Astrocyte (in vitro differentiated cells and primary cell): ENCODE measurements at regions not wholly inside any gene's neighbourhood (a gene's known extent, or its start where the extent isn't known, plus 50 kb on each side); places are given as distances from the start of the nearest gene placed in this dataset.

Experiments used
- DNase-seq: peaks from one replicate; pipeline ENCODE4 v3.0.0-alpha.2; 2010; ENCODE audit warnings: low read depth
- FAIRE-seq: peaks from 2 replicates; lab custom pipeline; 2011; peaks lifted over from hg19 to GRCh38; lab: Jason Lieb, UNC
- H2AFZ ChIP-seq: 2 replicates; pipeline ENCODE4 v1.6.0; 2012; ENCODE audit warnings: low read depth, low read length, inconsistent platforms
- H3K27ac ChIP-seq: 2 replicates; pipeline ENCODE4 v1.5.1; 2011; ENCODE audit warnings: low read depth, low read length, inconsistent platforms
- H3K27me3 ChIP-seq: 2 replicates; pipeline ENCODE4 v1.6.0; 2011; ENCODE audit warnings: low read length, inconsistent platforms; ENCODE audit not compliant: insufficient read depth
- H3K36me3 ChIP-seq: 2 replicates; pipeline ENCODE4 v1.5.1; 2011; ENCODE audit warnings: low read length, inconsistent platforms; ENCODE audit not compliant: insufficient read depth
- H3K4me1 ChIP-seq: 2 replicates; pipeline ENCODE4 v1.5.1; 2011; ENCODE audit warnings: low read length, inconsistent platforms; ENCODE audit not compliant: insufficient read depth
- H3K4me2 ChIP-seq: 2 replicates; pipeline ENCODE4 v1.6.0; 2012; ENCODE audit warnings: low read length, inconsistent platforms
- H3K4me3 ChIP-seq: 2 replicates; pipeline ENCODE4 v1.5.1; 2011; ENCODE audit warnings: low read depth, mild to moderate bottlenecking, low read length, inconsistent platforms; ENCODE audit not compliant: insufficient read depth
- H3K79me2 ChIP-seq: 2 replicates; pipeline ENCODE4 v1.6.0; 2012; ENCODE audit warnings: mild to moderate bottlenecking, low read length, inconsistent platforms; ENCODE audit not compliant: insufficient read depth
- H3K9ac ChIP-seq: 2 replicates; pipeline ENCODE4 v1.6.0; 2012; ENCODE audit warnings: mild to moderate bottlenecking, low read length, inconsistent platforms
- H3K9me3 ChIP-seq: 2 replicates; pipeline ENCODE4 v1.5.1; 2012; ENCODE audit warnings: low read depth, mild to moderate bottlenecking, low read length, inconsistent platforms; ENCODE audit not compliant: insufficient read depth
- H4K20me1 ChIP-seq: 2 replicates; pipeline ENCODE4 v1.6.0; 2012; ENCODE audit warnings: low read length, inconsistent platforms; ENCODE audit not compliant: insufficient read depth
- H3K27ac Mint-ChIP-seq: one replicate; pipeline ENCODE4 v1.8.0; 2021; ENCODE audit warnings: mild to moderate bottlenecking, mixed read lengths; ENCODE audit not compliant: unreplicated experiment
- H3K27me3 Mint-ChIP-seq: one replicate; pipeline ENCODE4 v1.8.0; 2021; ENCODE audit warnings: low read depth, mixed read lengths; ENCODE audit not compliant: unreplicated experiment
- H3K36me3 Mint-ChIP-seq: one replicate; pipeline ENCODE4 v1.8.0; 2021; ENCODE audit warnings: low read depth, mixed read lengths; ENCODE audit not compliant: unreplicated experiment
- H3K4me1 Mint-ChIP-seq: one replicate; pipeline ENCODE4 v1.8.0; 2021; ENCODE audit warnings: low read depth, mixed read lengths; ENCODE audit not compliant: unreplicated experiment
- H3K4me3 Mint-ChIP-seq: one replicate; pipeline ENCODE4 v1.8.0; 2021; ENCODE audit warnings: mild to moderate bottlenecking, moderate library complexity, mixed read lengths; ENCODE audit not compliant: unreplicated experiment
- H3K9me3 Mint-ChIP-seq: one replicate; pipeline ENCODE4 v1.8.0; 2021; ENCODE audit warnings: mild to moderate bottlenecking, mixed read lengths; ENCODE audit not compliant: unreplicated experiment
- CTCF ChIP-seq: IDR thresholded peaks from 2 replicates; pipeline ENCODE4 v1.5.1; 2011; ENCODE audit warnings: low read depth, mild to moderate bottlenecking, inconsistent platforms, low read length, moderate library complexity; ENCODE audit not compliant: insufficient read depth
- EZH2 ChIP-seq: IDR thresholded peaks from 2 replicates; pipeline ENCODE4 v1.6.1; 2012; ENCODE audit warnings: mild to moderate bottlenecking, low read length, inconsistent platforms; ENCODE audit not compliant: insufficient read depth

DNA sequence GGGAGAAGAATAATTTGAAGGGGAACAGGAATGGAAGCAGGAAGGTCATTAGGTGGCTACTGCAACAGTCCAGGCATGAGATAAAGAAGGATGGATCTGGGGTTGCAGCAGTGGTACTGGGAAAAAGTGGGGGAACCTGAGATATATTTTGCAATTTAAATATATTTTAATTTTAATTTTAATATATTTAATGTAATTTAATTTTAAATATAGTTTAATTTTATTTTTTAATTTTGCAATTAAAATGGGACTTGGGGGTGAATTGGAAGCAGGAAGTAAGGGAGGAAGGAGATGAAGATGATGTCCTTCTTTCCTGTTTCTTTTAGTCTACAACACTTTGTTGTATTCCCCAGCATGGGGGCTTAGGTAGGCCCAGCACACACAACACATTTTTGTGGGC, 369.8 kb downstream of the GADD45G start:
- FAIRE-seq (no peak), DNase-seq (no peak)
- Histone ChIP-seq H3K9ac (no peak overlapping the region), H2AFZ (no peak overlapping the region), H3K9me3 (no peaks in the 10 kb centered on the region), H4K20me1 (no peaks in the 10 kb centered on the region), H3K36me3 (no peaks in the 10 kb centered on the region), H3K27ac (no peak overlapping the region), H3K79me2 (no peaks in the 10 kb centered on the region), H3K27me3 (no peaks in the 10 kb centered on the region), H3K4me3 (no peak overlapping the region), H3K4me1 (no peaks in the 10 kb centered on the region), H3K4me2 (no peak overlapping the region)
- Mint-ChIP-seq H3K27me3 (peaks cover 26% of the 10 kb centered on the region), H3K36me3 (no peaks in the 10 kb centered on the region), H3K27ac (no peak overlapping the region), H3K9me3 (peaks cover 5% of the 10 kb centered on the region), H3K4me3 (no peak overlapping the region), H3K4me1 (peaks cover 3% of the 10 kb centered on the region)
- TF ChIP-seq EZH2 (no peak), CTCF (no peak)

DNA sequence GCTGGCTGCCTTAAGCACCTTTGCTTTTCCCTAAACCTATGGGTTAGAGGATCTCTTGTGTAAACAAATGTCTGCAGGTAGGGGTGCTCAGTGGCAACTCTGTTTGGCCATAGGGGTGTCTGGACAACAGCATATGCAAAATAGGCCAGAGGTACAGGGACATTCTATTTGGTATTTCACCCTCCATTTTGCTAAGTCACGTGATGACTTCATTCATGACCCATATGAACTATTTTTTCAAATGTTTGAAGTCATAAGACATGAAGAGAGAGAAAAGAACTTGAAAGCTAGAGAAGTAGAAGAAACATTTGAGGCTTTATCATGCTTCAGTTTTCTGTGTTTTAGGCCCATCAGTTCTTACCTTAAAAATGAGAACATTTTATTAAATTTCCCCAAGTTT, 370.2 kb downstream of the GADD45G start:
- Histone ChIP-seq H3K27ac (no peak overlapping the region), H3K36me3 (no peaks in the 10 kb centered on the region), H3K4me1 (no peaks in the 10 kb centered on the region), H3K4me3 (no peak overlapping the region), H3K4me2 (no peak overlapping the region), H3K27me3 (peaks cover 3% of the 10 kb centered on the region), H3K79me2 (no peaks in the 10 kb centered on the region), H2AFZ (no peak overlapping the region), H4K20me1 (no peaks in the 10 kb centered on the region), H3K9ac (no peak overlapping the region), H3K9me3 (no peaks in the 10 kb centered on the region)
- Mint-ChIP-seq H3K27me3 (peaks cover 29% of the 10 kb centered on the region), H3K4me3 (no peak overlapping the region), H3K4me1 (no peaks in the 10 kb centered on the region), H3K36me3 (no peaks in the 10 kb centered on the region), H3K27ac (no peak overlapping the region), H3K9me3 (peaks cover 5% of the 10 kb centered on the region)
- FAIRE-seq (no peak), DNase-seq (no peak)
- TF ChIP-seq EZH2, result no peak
- TF ChIP-seq CTCF, result no peak

- Histone ChIP-seq H3K4me1 (no peaks in the 10 kb centered on the region), H3K9ac (no peak overlapping the region), H3K36me3 (no peaks in the 10 kb centered on the region), H4K20me1 (no peaks in the 10 kb centered on the region), H3K4me2 (no peak overlapping the region), H3K27ac (no peak overlapping the region), H3K9me3 (no peaks in the 10 kb centered on the region), H3K79me2 (no peaks in the 10 kb centered on the region), H2AFZ (no peak overlapping the region), H3K27me3 (peaks cover 3% of the 10 kb centered on the region), H3K4me3 (no peak overlapping the region)
- H3K36me3 Mint-ChIP-seq, result no peaks in the 10 kb centered on the region
- no peaks in the 10 kb centered on the region for H3K4me1 Mint-ChIP-seq
- H3K27me3 Mint-ChIP-seq, result peaks cover 35% of the 10 kb centered on the region
- peaks cover 5% of the 10 kb centered on the region for H3K9me3 Mint-ChIP-seq
- no peak overlapping the region for H3K27ac Mint-ChIP-seq
- TF ChIP-seq CTCF (no peak), EZH2 (no peak)
- FAIRE-seq (no peak), DNase-seq (no peak)
- no peak overlapping the region for H3K4me3 Mint-ChIP-seq
These were observed 370.8 kb downstream of the GADD45G start for GRCh38 chr9:89975630-89976029.
